Astrocyte (in vitro differentiated cells and primary cell): ENCODE measurements at regions not wholly inside any gene's neighbourhood (a gene's known extent, or its start where the extent isn't known, plus 50 kb on each side); places are given as distances from the start of the nearest gene placed in this dataset.

Experiments
- CTCF ChIP-seq: IDR thresholded peaks from 2 replicates; pipeline ENCODE4 v1.5.1; 2011; ENCODE audit warnings: low read depth, mild to moderate bottlenecking, inconsistent platforms, low read length, moderate library complexity; ENCODE audit not compliant: insufficient read depth
- EZH2 ChIP-seq: IDR thresholded peaks from 2 replicates; pipeline ENCODE4 v1.6.1; 2012; ENCODE audit warnings: mild to moderate bottlenecking, low read length, inconsistent platforms; ENCODE audit not compliant: insufficient read depth

- TF ChIP-seq CTCF (no peak), EZH2 (no peak)
Measured at GRCh38 chr1:201659572-201659971, 120.6 kb downstream of the NAV1 start.
